CD4-positive, alpha-beta T cell treated with Interleukin-21 for 1 hour (primary cell): ENCODE measurements at regions not wholly inside any gene's neighbourhood (a gene's known extent, or its start where the extent isn't known, plus 50 kb on each side); places are given as distances from the start of the nearest gene placed in this dataset.
"Not testable (repeated sequence)": the region's sequence is repeated elsewhere in the genome, so short reads cannot be mapped to it uniquely, and the experiment has no call there.

Experiments used
- DNase-seq: peaks from one replicate; pipeline ENCODE4 v3.0.0-alpha.2; 2020

GRCh38 chr2:236348279-236348678 is 84.1 kb upstream of the ASB18 start:
- no peak for DNase-seq

GRCh38 chr2:236348976-236349375 is 84.8 kb upstream of the ASB18 start:
- no peak for DNase-seq

DNA sequence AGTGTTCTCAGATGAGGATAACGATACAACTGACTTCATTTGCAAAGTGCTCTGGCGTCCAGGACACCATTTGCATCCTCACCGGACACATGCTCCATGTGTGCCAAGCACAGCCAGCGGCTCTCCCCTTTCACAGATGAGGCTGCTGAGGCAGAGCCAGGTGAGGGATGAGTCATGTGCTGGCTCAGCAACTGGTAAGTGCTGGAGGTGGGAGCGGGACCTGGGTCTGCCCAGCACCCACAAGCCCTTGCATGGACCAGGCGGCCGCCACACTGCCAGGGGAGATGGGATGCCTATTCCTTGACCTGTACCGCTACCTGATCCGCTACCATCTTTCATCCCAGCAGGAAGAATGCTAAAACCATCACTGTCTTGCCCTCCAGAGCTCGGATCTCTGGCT is 86.2 kb upstream of the ASB18 start:
- no peak for DNase-seq

- DNase-seq: no peak
These were observed 87.8 kb upstream of the ASB18 start for GRCh38 chr2:236351966-236352525.

DNA sequence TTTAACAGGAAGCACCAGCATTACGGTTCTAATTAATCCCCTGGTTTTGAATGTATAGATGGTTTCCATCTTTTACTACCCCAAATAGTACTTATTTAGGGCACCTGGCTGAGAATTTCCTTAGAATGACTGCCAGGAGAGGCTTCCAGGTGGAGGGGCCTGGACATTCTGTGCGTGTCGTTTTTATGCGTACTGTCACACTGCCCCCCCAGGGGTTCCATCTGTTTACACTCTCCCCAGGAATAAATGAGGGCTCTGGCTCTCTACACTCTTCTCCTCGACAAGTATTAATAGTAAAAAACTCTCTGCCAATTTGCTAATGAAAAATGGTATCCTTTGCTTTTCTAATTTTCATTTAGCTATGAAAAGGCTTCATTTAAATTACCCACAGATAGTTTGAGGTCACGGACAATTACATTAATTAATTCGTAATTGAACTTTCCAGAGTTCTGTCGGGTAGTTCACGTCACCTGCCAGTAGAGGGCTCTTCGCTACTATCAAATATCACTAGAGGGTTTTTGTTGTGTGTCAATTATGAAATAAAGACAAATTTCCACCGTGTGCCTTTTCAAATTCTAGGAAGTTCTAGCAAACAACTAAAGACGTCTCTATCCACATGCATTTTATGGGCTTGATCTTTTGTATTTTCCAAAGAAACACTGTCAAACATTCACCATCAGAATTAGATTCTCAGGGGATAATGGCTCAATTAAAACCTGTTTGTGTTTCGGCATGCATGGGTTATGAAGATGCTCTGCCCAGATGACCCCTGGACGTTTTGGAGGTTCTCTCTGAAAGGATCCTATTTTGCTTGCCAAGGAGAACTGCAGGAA is 88.8 kb upstream of the ASB18 start:
- peak; percentile 53 for DNase-seq

- no peak for DNase-seq
These were observed 89.4 kb upstream of the ASB18 start for GRCh38 chr2:236353594-236353942.

DNA sequence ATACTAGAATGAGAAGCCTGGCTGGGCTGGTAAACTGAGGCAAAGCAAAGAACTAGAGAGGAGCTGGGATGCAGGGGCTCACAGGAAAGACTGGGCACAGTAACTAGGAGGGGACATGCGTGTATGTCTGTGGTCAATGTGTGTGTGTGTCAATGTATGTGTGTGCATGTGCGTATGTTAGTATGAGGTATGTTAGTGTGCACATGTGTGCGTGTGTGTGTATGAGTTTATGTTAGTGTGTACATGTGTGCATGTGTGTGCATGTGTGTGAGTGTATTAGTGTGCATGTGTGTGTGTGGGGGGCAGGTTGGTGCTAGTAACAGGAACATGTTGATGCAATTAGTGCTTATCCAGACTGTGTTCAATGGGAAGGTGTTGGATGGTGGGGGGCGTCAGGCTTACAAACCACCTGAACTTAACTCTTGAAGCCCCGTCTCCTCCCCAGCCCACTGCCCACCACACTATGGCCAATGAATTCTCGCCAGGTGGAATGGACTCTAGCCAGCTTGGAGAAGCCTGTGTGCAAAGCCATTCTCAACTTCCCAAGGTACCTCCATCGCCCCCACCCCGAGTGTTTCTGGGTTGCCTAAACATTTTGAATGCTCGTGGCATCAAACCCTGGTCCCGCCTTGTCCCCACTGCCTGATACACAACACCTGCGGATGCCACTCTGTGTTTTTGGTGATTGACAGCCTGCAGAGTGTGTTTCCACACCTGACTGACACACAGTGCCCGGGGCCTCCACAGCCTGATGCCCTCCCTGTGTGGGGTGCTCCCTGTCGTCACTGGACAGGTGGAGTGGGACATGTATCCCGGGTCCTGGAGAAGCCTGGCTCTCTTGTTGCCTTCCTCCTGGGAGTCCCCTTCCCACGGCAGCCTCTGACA is 90.1 kb upstream of the ASB18 start:
- DNase-seq: no peak

- no peak for DNase-seq
These were observed 90.9 kb upstream of the ASB18 start for GRCh38 chr2:236354973-236355595.

- DNase-seq: no peak
These were observed 91.7 kb upstream of the ASB18 start for GRCh38 chr2:236355911-236356310.

DNA sequence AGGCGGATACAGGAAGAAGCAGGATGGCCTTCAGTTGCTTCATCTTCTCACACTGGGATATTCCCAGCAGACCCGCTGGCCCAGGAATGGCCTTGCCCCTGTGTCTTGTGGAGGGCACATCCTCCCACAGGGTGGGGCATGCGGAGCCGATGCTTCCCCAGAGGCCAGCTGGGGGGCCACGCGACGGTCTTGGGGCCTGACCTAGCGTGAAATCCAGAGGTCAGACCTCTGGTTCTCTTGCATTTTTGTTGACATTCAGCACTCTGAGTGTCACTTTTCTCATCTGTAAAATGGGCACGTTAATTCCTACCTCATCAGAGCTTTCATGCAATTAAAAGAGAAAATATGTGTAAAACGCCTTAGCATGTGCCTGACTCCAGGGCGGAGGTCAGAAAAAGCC is 92.1 kb upstream of the ASB18 start:
- not testable (repeated sequence) for DNase-seq

GRCh38 chr2:236358482-236358881 is 94.3 kb upstream of the ASB18 start:
- DNase-seq: not testable (repeated sequence)

- no peak for DNase-seq
These were observed 95.3 kb upstream of the ASB18 start for GRCh38 chr2:236359426-236360045.

- DNase-seq: no peak
These were observed 96.3 kb upstream of the ASB18 start for GRCh38 chr2:236360496-236360895.

- no peak for DNase-seq
These were observed 99.6 kb upstream of the ASB18 start for GRCh38 chr2:236363711-236364277.

- no peak for DNase-seq
These were observed 101.2 kb upstream of the ASB18 start for GRCh38 chr2:236365258-236366048.

- DNase-seq: no peak
These were observed 101.8 kb upstream of the ASB18 start for GRCh38 chr2:236366049-236366387.

DNA sequence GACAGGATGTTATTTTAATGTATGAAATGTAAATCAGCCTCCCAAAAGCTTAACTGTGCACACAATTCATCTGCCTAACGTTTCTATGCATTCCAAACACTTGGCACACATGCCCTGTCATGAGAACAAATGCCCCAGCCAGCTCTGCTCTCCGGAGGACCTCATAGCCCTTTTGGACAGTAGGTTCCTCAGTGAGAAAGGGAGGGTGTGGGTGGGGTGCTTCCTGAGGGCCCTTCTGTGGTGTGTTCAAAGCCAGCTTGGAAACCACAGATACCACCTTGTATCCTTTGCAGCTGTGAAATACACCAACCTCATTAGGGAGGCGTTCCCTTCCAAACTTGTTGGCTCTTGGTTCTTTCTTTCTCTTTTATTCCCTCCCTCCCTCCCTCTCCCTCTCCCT is 102.2 kb upstream of the ASB18 start:
- peak; percentile 60 for DNase-seq

- no peak for DNase-seq
These were observed 103.5 kb upstream of the ASB18 start for GRCh38 chr2:236367506-236368289.

DNA sequence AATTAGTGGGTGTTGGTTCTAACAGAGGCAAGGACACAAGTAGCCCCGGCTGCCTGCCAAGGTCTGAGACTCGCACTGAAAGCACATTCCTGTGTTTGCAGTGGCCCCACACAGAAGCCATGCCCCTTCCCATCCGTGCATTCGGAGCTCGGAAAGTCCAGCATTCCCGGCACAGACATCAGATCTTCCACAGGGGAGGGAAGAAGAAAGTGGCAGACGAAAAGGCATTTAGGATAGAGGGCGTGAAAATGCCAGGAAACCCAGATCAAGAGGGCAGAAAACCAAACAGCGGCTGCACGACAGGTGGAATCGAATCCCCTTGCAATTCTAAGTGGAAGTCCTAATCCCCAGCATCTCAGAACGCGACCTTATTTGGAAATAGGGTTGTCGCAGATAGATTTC is 105.5 kb upstream of the ASB18 start:
- DNase-seq: no peak

DNA sequence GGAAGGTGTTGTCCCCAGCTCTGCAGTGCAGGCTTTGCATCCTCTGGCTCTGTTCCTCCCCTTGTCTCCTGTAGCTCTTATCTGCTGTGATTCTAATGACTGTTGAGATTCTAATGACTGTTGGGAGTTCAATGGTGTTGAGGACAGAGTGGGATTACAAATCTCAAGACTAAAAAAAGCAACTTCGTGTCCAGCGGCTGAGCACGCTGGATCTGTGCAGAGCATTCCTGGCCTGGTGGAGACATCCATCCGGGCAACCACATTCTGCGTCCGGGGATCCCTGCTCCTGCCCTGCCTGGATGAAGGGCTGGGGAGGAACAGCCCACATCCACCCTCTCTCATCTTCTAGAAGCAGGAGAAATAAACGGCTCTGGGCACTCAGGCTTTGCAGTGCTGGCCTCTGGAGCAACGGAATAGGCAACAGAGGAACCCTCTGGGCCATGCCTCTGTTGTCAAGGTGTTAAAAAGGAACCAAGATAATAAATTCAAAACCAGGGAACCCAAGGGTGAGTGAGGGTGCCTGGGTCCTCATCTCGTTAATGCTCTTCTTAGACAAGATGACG is 106.7 kb upstream of the ASB18 start:
- no peak for DNase-seq
